GM18517 (cell line): ENCODE measurements at regions not wholly inside any gene's neighbourhood (a gene's known extent, or its start where the extent isn't known, plus 50 kb on each side); places are given as distances from the start of the nearest gene placed in this dataset.

Source experiments
- ATAC-seq: cut with Tn5 transposase; IDR thresholded peaks from one replicate; pipeline ENCODE4 v1.9.1; 2021; ENCODE audit warnings: mild to moderate bottlenecking, moderate library complexity; ENCODE audit not compliant: unreplicated experiment

GRCh38 chr9:38315085-38315595 is 77.4 kb upstream of the ALDH1B1 start:
- ATAC-seq = no peak

- ATAC-seq = no peak
These were observed 79.1 kb upstream of the ALDH1B1 start for GRCh38 chr9:38313421-38313820.

- ATAC-seq = no peak
These were observed 80.1 kb upstream of the ALDH1B1 start for GRCh38 chr9:38312406-38312805.

GRCh38 chr9:38311382-38312270 is 80.9 kb upstream of the ALDH1B1 start:
- no peak for ATAC-seq

GRCh38 chr9:38309324-38310195 is 82.9 kb upstream of the ALDH1B1 start:
- no peak for ATAC-seq

GRCh38 chr9:38308136-38308535 is 84.4 kb upstream of the ALDH1B1 start:
- ATAC-seq = no peak

GRCh38 chr9:38306899-38307298 is 85.6 kb upstream of the ALDH1B1 start:
- ATAC-seq = no peak

- no peak for ATAC-seq
These were observed 86.9 kb upstream of the ALDH1B1 start for GRCh38 chr9:38305582-38305981.

GRCh38 chr9:38301376-38302106 is 91.0 kb upstream of the ALDH1B1 start:
- ATAC-seq = no peak

- ATAC-seq = no peak
These were observed 92.6 kb upstream of the ALDH1B1 start for GRCh38 chr9:38299856-38300255.

- ATAC-seq = no peak
These were observed 93.6 kb upstream of the ALDH1B1 start for GRCh38 chr9:38298904-38299303.

GRCh38 chr9:38298503-38298902 is 94.0 kb upstream of the ALDH1B1 start:
- ATAC-seq = no peak

GRCh38 chr9:38296807-38297206 is 95.7 kb upstream of the ALDH1B1 start:
- ATAC-seq = no peak

GRCh38 chr9:38295764-38296163 is 96.7 kb upstream of the ALDH1B1 start:
- ATAC-seq = no peak

GRCh38 chr9:38294220-38294960 is 98.1 kb upstream of the ALDH1B1 start:
- ATAC-seq = no peak

GRCh38 chr9:38293022-38293421 is 99.5 kb upstream of the ALDH1B1 start:
- ATAC-seq = no peak

GRCh38 chr9:38292480-38292879 is 100.0 kb upstream of the ALDH1B1 start:
- no peak for ATAC-seq

GRCh38 chr9:38289866-38290245 is 102.6 kb upstream of the ALDH1B1 start:
- ATAC-seq = no peak

- no peak for ATAC-seq
These were observed 103.2 kb upstream of the ALDH1B1 start for GRCh38 chr9:38289236-38289865.

- ATAC-seq = no peak
These were observed 104.0 kb upstream of the ALDH1B1 start for GRCh38 chr9:38288502-38288901.
